ENCODE measurements at regions not wholly inside any gene's neighbourhood (a gene's known extent, or its start where the extent isn't known, plus 50 kb on each side); places are given as distances from the start of the nearest gene placed in this dataset.
A peak's percentile ranks its signal among the peaks of the same experiment; 100 is the strongest.

DNA sequence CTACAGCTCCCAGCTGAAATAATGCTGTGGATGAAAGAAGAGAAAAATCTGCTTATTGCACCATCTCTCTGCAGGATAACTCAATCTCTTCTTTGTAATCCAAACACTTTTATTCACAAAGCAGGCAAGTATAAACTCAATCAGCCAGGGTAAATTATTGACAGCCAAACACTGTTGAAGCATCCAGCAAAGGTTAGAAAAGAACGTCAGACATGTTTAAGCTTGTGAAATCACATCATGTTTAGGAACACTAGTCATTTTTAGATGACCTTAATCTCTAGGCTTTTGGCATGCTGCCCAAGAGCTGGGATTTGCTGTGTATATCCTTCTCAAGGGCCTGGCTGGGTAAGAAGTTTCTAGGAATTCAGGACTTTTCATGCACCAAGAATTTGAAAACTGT is 1148.1 kb upstream of the FANCL start:
- TF ChIP-seq, protein P1, sequence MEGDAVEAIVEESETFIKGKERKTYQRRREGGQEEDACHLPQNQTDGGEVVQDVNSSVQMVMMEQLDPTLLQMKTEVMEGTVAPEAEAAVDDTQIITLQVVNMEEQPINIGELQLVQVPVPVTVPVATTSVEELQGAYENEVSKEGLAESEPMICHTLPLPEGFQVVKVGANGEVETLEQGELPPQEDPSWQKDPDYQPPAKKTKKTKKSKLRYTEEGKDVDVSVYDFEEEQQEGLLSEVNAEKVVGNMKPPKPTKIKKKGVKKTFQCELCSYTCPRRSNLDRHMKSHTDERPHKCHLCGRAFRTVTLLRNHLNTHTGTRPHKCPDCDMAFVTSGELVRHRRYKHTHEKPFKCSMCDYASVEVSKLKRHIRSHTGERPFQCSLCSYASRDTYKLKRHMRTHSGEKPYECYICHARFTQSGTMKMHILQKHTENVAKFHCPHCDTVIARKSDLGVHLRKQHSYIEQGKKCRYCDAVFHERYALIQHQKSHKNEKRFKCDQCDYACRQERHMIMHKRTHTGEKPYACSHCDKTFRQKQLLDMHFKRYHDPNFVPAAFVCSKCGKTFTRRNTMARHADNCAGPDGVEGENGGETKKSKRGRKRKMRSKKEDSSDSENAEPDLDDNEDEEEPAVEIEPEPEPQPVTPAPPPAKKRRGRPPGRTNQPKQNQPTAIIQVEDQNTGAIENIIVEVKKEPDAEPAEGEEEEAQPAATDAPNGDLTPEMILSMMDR (conservative IDR thresholded peaks at IDR 0.05; ENCODE audit: low read depth, low read length) = no peak
- DNase-seq (ENCODE audit: low read depth) = peak; percentile 77
- H3K4me3 ChIP-seq (ENCODE audit: low read length) = no peak overlapping the region

- DNase-seq (ENCODE audit: low read depth) = no peak
- TF ChIP-seq, protein P1 (conservative IDR thresholded peaks at IDR 0.05; ENCODE audit: low read depth, low read length) = no peak
- H3K4me3 ChIP-seq (ENCODE audit: low read length) = no peak overlapping the region
Measured at GRCh38 chr2:59385971-59386370, 1144.8 kb upstream of the FANCL start.

- TF ChIP-seq, protein P1 (conservative IDR thresholded peaks at IDR 0.05; ENCODE audit: low read depth, low read length) = no peak
- no peak for DNase-seq (ENCODE audit: low read depth)
- no peak overlapping the region for H3K4me3 ChIP-seq (ENCODE audit: low read length)
Measured at GRCh38 chr2:59383473-59383872, 1142.3 kb upstream of the FANCL start.

GRCh38 chr2:59378127-59378526 is 1137.0 kb upstream of the FANCL start:
- TF ChIP-seq, protein P1 (conservative IDR thresholded peaks at IDR 0.05; ENCODE audit: low read depth, low read length) = no peak
- DNase-seq (ENCODE audit: low read depth) = no peak
- no peak overlapping the region for H3K4me3 ChIP-seq (ENCODE audit: low read length)

DNA sequence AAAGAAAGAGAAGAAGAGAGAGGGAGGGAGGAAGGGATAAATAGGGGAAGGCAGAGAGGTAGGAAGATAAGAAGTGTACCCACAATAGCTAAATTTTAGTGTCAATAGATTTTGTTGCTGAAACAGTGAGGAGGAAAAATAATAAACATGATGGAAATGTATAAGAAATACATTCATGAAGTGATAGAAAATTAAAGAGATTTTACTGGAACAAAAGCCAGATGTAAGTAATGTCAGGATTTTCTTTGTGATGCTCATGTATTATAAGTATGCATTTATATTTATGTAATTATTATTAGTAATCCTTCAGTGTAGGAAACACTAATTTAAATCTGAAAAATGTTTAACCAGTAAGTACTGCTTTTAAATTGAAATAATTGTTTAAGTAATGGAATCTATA is 1125.2 kb upstream of the FANCL start:
- H3K4me3 ChIP-seq (ENCODE audit: low read length) = no peak overlapping the region
- DNase-seq (ENCODE audit: low read depth) = no peak
- TF ChIP-seq, protein P1 (conservative IDR thresholded peaks at IDR 0.05; ENCODE audit: low read depth, low read length) = no peak

DNA sequence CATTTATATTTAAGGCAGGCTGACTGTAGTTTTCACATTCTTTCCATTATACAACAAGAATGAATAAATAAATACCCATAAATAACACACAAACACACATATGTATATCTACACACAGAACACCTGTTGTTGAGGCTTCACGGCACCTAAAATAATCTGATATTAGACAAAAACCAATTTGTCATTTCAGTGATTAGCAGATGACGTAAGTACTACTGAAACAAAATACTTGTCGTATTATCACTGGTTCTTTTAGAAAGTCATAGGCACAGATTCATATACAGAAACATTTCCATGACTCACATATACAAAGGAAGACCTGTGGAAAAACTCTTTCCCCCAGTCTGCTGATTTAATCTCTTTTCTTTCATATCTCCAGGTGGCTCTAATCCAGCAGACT is 1113.4 kb upstream of the FANCL start:
- no peak for DNase-seq (ENCODE audit: low read depth)
- TF ChIP-seq, protein P1 (conservative IDR thresholded peaks at IDR 0.05; ENCODE audit: low read depth, low read length) = no peak
- no peak overlapping the region for H3K4me3 ChIP-seq (ENCODE audit: low read length)

GRCh38 chr2:59353306-59353921 is 1112.3 kb upstream of the FANCL start:
- no peak for DNase-seq (ENCODE audit: low read depth)
- TF ChIP-seq, protein P1 (conservative IDR thresholded peaks at IDR 0.05; ENCODE audit: low read depth, low read length) = no peak
- H3K4me3 ChIP-seq (ENCODE audit: low read length) = no peak overlapping the region

Measured in retinal pigment epithelial cell (primary cell).